ENCODE measurements at regions not wholly inside any gene's neighbourhood (a gene's known extent, or its start where the extent isn't known, plus 50 kb on each side); places are given as distances from the start of the nearest gene placed in this dataset.
"Not testable (repeated sequence)": the region's sequence is repeated elsewhere in the genome, so short reads cannot be mapped to it uniquely, and the experiment has no call there.

DNA sequence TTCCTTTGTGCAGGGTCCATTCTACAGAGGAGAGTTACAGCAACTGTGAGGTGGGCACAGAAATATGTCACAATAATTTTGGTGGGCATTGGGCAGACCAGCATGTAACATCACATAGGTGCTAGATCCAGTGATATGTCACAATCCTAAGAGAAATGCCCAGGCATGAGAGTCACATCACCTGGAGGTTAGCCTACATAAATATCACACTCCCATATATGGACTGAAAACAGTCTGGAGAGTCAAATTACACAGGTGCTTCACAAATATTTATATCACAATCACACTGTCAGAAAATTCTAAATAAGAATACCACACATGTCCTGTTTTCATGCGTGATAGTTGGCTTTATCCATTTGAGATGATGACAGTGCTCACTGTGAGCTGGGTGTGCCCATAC, 903.7 kb upstream of the AMELY start:
- no peak for DNase-seq (ENCODE audit: low read depth in 4 of 4, low spot score in 2 of 4)

- no peak for DNase-seq (ENCODE audit: low read depth in 4 of 4, low spot score in 2 of 4)
Measured at GRCh38 chrY:7814361-7814760, 902.8 kb upstream of the AMELY start.

GRCh38 chrY:7810359-7810758, 898.8 kb upstream of the AMELY start:
- DNase-seq (ENCODE audit: low read depth in 4 of 4, low spot score in 2 of 4) = no peak

DNA sequence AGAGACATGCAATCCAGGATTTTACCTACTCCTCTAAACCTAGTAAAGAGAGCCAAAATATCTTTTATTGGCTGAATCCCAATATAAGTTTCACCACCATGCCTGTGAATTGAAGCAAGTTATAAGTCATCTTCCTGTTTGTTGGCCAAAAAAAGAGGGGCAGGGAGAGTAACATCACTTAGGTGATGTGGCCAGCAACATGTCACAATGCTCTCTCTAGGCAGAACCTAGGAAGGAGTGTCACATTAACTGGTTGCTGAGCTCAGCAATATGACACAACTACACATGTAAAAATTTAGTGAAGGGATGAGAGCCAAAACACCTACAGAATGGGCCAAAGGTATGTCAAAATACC, 895.9 kb upstream of the AMELY start:
- DNase-seq (ENCODE audit: low read depth in 4 of 4, low spot score in 2 of 4) = no peak

DNA sequence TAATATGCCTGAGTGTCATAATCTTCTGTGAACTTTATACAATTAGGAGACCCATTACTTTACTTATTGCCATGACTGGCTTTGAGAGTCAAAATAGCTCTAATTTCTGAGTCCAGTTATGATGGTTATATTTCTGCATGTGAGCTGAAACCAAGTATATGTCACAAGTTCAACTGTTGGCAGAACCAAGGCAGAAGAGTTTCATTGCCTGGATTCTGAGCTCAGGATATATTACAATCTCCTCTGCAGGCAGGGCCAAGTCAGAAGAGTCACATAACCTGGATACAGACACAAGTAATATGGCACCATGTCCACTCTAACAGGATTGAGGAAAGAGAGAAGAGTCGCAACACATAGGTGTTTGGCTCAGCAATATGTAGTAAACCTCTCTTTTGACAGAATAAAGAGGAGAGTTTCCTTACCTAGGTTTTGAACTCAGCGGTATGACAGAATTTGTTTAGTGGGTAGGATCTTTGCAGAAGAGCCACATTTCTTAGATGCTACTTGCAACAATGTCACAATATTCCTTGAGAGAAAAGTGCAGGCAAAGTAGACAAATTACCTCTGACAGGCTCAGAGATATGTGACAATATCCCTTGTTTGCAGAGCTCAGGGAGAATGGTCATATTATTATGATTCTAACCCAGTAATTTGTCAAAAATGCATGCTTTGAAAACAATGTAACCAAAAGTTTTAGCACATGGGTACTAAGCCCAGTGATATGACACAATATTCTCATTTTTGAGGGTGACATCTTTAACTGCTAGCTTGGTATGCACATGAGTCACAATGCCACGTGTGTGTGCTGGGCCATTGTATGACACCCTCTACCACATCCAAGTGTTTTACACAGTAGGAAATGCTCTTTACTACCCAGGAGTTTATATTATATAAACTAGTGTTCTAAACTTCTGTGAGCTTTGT, 895.3 kb upstream of the AMELY start:
- no peak for DNase-seq (ENCODE audit: low read depth in 4 of 4, low spot score in 2 of 4)

GRCh38 chrY:7805624-7806023, 894.1 kb upstream of the AMELY start:
- no peak for DNase-seq (ENCODE audit: low read depth in 4 of 4, low spot score in 2 of 4)

- DNase-seq (ENCODE audit: low read depth in 4 of 4, low spot score in 2 of 4) = no peak
Measured at GRCh38 chrY:7803737-7804136, 892.2 kb upstream of the AMELY start.

DNA sequence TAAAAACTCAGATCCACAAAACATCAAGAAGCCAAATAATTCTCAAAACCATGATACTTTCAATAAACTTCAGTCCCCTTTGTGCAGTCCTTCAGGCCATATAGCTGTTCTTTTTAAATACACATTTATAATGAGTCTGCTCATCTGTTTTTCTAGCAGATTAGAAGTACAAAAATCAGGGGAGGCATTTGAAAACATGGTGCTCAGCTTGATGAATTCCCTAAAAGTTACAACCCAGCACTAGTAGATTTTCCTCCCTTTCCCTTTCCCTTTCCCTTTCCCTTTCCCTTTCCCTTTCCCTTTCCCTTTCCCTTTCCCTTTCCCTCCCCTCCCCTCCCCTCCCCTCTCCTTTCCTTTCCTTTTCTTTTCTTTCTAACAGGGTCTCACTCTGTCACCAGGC, 884.6 kb upstream of the AMELY start:
- no peak for DNase-seq (ENCODE audit: low read depth in 4 of 4, low spot score in 2 of 4)

GRCh38 chrY:7794441-7794840, 882.9 kb upstream of the AMELY start:
- no peak for DNase-seq (ENCODE audit: low read depth in 4 of 4, low spot score in 2 of 4)

DNA sequence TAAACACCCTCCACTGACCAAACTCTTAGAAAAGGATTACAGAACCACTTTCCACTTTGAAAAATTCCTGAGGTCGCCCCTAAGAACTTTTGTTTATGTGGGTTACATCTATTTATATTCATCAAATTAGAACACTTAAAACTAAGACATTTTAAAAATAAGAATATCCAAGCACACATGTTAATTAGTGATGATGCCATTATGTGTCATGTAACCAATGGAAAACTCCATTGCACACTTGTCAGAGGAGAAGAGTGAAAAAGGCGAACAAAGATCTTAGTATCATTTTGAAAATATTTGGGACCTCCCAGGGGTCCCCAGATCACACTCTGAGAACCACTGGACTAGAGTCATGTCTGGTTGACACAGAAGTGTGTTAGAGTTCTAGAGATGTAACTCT, 882.4 kb upstream of the AMELY start:
- no peak for DNase-seq (ENCODE audit: low read depth in 4 of 4, low spot score in 2 of 4)

DNA sequence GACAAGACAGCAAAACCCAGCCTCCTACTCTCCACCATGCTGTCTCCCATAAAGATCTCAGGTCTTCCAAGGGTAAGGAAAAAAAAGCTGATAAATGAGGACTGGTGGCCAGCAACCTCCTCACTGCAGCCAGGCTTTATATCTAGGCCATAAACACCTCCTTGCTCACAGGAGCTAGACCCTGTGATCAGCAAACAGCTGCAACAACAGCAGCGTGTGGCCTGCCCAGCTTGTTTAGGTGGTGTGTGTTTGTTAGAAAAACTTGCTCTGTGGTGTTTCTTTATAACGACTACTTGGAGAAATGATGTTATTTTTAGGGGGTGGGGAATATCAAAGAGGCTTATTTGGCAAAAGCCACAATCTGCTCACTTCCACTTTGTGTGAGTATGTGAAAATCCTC, 880.9 kb upstream of the AMELY start:
- no peak for DNase-seq (ENCODE audit: low read depth in 4 of 4, low spot score in 2 of 4)

- DNase-seq (ENCODE audit: low read depth in 4 of 4, low spot score in 2 of 4) = no peak
Measured at GRCh38 chrY:7781501-7781900, 869.9 kb upstream of the AMELY start.

GRCh38 chrY:7775436-7775835, 863.9 kb upstream of the AMELY start:
- not testable (repeated sequence) for DNase-seq (ENCODE audit: low read depth in 4 of 4, low spot score in 2 of 4)

GRCh38 chrY:7771771-7772170, 860.2 kb upstream of the AMELY start:
- DNase-seq (ENCODE audit: low read depth in 4 of 4, low spot score in 2 of 4) = no peak

DNA sequence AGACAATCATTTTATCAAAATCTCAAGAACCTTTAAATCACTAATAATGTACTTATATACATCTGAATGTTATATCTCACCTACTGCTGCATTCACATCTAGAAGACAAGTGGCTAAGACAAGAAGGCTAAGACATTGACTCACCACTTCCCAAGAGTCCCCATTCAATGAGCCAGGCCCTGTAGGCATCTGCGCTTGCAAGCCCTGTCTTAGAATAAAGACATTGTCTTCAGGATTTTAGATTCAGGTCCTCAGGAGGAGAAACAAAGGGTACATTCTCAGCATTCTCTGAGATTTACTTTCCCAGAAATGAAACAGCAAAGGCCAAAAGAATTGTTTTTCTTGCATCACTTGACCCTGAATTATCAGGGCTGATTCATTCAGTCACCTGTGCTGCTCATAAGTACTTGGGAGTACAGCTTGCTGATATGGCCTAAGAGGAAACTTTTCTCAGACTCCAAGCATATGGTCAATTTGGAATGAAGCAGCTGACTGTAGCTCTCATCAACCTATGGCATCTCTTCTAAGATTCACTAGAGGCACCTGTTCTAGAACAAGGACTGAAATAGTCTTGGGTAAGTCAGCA, 858.3 kb upstream of the AMELY start:
- DNase-seq (ENCODE audit: low read depth in 4 of 4, low spot score in 2 of 4) = no peak

GRCh38 chrY:7768901-7769300, 857.3 kb upstream of the AMELY start:
- DNase-seq (ENCODE audit: low read depth in 4 of 4, low spot score in 2 of 4) = no peak

- DNase-seq (ENCODE audit: low read depth in 4 of 4, low spot score in 2 of 4) = no peak
Measured at GRCh38 chrY:7753711-7754110, 842.2 kb upstream of the AMELY start.

DNA sequence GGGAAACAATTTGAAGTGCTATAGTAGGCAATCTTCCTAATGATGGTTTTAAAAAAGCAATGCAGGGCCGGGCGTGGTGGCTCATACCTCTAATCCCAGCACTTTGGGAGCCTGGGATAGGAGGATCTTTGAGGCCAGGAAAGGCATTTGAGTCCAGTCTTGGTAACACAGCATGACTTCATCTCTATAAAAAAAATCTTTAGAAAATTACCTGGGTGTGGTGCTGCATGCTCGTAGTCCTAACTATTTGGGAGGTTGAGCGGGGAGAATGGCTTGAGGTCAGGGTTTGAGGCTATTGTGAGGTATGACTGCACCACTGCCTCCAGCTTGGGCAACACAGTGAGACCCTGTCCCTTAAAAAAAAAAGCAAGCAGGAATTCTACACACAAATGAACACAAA, 835.2 kb upstream of the AMELY start:
- DNase-seq (ENCODE audit: low read depth in 4 of 4, low spot score in 2 of 4) = no peak

- no peak for DNase-seq (ENCODE audit: low read depth in 4 of 4, low spot score in 2 of 4)
Measured at GRCh38 chrY:7745581-7745901, 834.0 kb upstream of the AMELY start.

- no peak for DNase-seq (ENCODE audit: low read depth in 4 of 4, low spot score in 2 of 4)
Measured at GRCh38 chrY:7744691-7745580, 833.4 kb upstream of the AMELY start.

GRCh38 chrY:7736847-7737365, 825.4 kb upstream of the AMELY start:
- DNase-seq (ENCODE audit: low read depth in 4 of 4, low spot score in 2 of 4) = no peak
